Inflammatory macrophage (primary cell): ENCODE measurements at regions not wholly inside any gene's neighbourhood (a gene's known extent, or its start where the extent isn't known, plus 50 kb on each side); places are given as distances from the start of the nearest gene placed in this dataset.
A peak's percentile ranks its signal among the peaks of the same experiment; 100 is the strongest.
"Not testable (repeated sequence)": the region's sequence is repeated elsewhere in the genome, so short reads cannot be mapped to it uniquely, and the experiment has no call there.

Experiments
- DNase-seq, 2 donors: peaks; one replicate each; pipeline ENCODE4 v3.0.0-alpha.2; 2020 to 2022

DNA sequence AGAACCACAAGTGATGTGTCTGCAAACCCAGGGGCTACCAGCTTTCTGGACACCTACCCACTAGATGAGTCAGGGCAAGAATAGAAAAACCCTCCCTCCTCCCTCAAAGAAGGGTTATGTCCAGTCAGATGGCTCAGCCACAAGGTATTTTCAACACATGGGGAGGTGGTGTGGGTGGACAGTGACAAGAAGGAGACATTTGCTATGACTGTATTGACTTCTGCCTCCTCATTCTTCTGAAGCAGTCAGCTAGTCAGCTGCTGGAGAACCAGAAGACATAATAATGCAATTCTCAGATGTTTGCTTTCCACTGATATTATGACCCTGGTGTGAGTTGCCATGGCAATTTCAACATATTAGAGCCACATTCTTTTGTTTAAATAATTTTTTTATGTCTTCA lies 66.7 kb upstream of the GOLGA8B start:
- DNase-seq: peak; percentile 88 to 94

- DNase-seq: no peak
These were observed 64.8 kb upstream of the GOLGA8B start for GRCh38 chr15:34648294-34648631.

- DNase-seq: peak in 1 of 2 donors; percentile 21
These were observed 64.3 kb upstream of the GOLGA8B start for GRCh38 chr15:34647569-34648293.

DNA sequence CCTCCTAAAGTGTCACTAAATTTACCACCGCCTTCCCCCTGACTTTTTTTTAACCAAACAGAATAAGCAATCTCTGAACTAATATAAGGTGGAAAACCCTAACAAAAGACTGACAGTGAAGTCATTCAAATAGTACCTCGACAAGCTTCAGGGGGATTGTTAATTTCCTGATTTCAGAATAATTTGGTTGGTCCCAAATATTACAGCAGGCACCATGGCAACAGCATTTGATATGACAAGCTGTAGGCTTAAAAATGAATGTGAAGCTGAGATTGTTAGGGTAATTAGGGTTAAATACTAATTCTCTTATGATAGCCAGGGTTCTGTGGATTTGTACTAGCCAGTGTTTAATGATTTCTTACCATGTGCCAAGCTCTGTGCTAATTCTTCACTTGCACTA lies 63.5 kb upstream of the GOLGA8B start:
- no peak for DNase-seq

DNA sequence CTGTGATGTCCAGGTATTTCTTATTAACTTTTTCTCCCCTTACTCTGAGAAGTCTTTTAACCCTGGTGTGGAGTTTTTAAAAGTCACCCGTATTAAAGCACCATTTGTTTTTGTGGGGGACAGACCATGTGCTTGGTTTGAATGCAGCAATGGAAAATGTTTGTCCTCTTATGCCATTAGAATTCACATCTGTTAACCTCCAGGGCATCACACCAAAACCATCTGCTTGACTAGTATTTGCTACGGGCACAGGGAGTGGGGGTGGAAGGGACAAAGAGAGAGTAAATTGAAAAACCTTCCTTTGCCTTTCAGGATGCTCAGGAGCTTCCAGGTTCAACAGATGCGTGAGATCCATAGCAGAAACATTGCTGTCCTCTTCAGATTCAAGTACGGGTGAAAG lies 61.4 kb upstream of the GOLGA8B start:
- DNase-seq: no peak

DNA sequence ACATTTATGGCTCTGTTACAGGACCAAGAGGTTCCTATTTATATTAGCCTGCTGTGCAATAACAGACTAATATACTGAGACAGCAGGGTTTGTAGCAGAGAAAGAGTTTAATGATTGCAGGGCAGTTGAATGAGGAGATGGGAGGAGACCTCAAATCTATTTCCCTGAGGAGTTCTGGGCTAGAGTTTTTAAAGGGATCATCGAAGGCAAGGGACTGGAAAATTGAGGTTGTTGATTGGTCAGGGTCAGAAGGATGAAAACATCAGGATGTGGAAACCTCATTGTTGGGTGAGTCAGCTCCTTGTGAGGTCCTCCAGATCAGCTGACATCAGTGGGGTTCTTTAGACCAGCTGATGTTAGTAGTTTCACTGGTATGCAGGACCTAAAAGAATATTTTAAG lies 60.6 kb upstream of the GOLGA8B start:
- peak; percentile 68 to 86 for DNase-seq

GRCh38 chr15:34642247-34642646 lies 58.8 kb upstream of the GOLGA8B start:
- DNase-seq: no peak

DNA sequence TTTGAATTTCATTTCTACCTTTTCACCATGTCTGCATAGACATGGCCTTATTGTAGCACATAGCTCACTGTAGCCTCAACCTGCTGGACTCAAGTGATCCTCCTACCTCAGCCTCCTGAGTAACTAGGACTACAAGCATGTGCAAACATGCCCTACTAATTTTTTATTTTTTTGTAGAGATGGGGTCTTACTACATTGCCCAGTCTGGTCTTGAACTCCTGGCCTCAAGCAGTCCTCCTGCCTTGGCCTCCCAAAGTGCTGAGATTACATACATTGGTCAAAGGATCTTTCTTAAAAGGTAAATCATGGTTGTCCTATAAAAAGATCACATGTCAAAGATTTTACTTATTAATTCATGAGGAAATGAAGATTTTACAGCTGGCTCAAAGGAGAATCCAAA lies 57.2 kb upstream of the GOLGA8B start:
- no peak for DNase-seq

DNA sequence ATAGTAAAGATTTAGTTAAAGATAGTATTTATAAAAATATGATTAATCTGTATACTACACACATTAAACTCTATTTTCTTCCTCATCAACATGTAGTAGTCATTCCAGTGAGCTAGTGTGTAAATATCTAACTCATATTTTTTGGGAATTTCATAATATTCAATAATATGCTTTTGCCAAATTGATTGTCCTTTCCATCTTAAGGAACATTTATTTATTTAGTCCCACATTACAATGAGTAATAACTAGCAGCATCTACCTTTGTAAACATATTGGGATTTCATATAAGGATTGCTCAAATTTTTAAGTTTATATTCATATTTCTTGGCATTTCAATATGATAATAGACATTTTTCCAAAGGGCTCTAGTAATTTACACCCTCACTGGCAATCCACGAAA lies 53.9 kb upstream of the GOLGA8B start:
- DNase-seq: no peak

GRCh38 chr15:34633602-34634001 lies 50.2 kb upstream of the GOLGA8B start:
- not testable (repeated sequence) for DNase-seq
